ENCODE measurements at regions not wholly inside any gene's neighbourhood (a gene's known extent, or its start where the extent isn't known, plus 50 kb on each side); places are given as distances from the start of the nearest gene placed in this dataset.

GRCh38 chr2:221704442-221704841 is 132.3 kb upstream of the EPHA4 start:
- H3K4me3 ChIP-seq (ENCODE audit: low read depth, low read length) = no peak overlapping the region
- no peak for DNase-seq (ENCODE audit: low read depth)
- TF ChIP-seq MYC (IDR thresholded peaks at IDR 0.05; ENCODE audit: low read depth, low read length) (no peak), CTCF (IDR thresholded peaks at IDR 0.05; ENCODE audit: low read depth, low read length) (no peak), POLR2A (IDR thresholded peaks at IDR 0.05; ENCODE audit: extremely low read depth, insufficient read length) (no peak), MAX (IDR thresholded peaks at IDR 0.05; ENCODE audit: low read depth, low read length) (no peak)

- no peak for DNase-seq (ENCODE audit: low read depth)
- TF ChIP-seq MAX (IDR thresholded peaks at IDR 0.05; ENCODE audit: low read depth, low read length) (no peak), MYC (IDR thresholded peaks at IDR 0.05; ENCODE audit: low read depth, low read length) (no peak), CTCF (IDR thresholded peaks at IDR 0.05; ENCODE audit: low read depth, low read length) (no peak), POLR2A (IDR thresholded peaks at IDR 0.05; ENCODE audit: extremely low read depth, insufficient read length) (no peak)
- no peak overlapping the region for H3K4me3 ChIP-seq (ENCODE audit: low read depth, low read length)
Observed at GRCh38 chr2:221693365-221693764, 121.3 kb upstream of the EPHA4 start.

- DNase-seq (ENCODE audit: low read depth) = no peak
- no peak overlapping the region for H3K4me3 ChIP-seq (ENCODE audit: low read depth, low read length)
- TF ChIP-seq CTCF (IDR thresholded peaks at IDR 0.05; ENCODE audit: low read depth, low read length) (no peak), MYC (IDR thresholded peaks at IDR 0.05; ENCODE audit: low read depth, low read length) (no peak), POLR2A (IDR thresholded peaks at IDR 0.05; ENCODE audit: extremely low read depth, insufficient read length) (no peak), MAX (IDR thresholded peaks at IDR 0.05; ENCODE audit: low read depth, low read length) (no peak)
Observed at GRCh38 chr2:221691571-221691970, 119.5 kb upstream of the EPHA4 start.

- no peak for TF ChIP-seq CTCF (IDR thresholded peaks at IDR 0.05; ENCODE audit: low read depth, low read length)
- TF ChIP-seq MYC (IDR thresholded peaks at IDR 0.05; ENCODE audit: low read depth, low read length) = no peak
- no peak for TF ChIP-seq POLR2A (IDR thresholded peaks at IDR 0.05; ENCODE audit: extremely low read depth, insufficient read length)
- DNase-seq (ENCODE audit: low read depth) = no peak
- H3K4me3 ChIP-seq (ENCODE audit: low read depth, low read length) = no peak overlapping the region
Observed at GRCh38 chr2:221689140-221689539, 117.0 kb upstream of the EPHA4 start.

- H3K4me3 ChIP-seq (ENCODE audit: low read depth, low read length) = no peak overlapping the region
- DNase-seq (ENCODE audit: low read depth) = no peak
- TF ChIP-seq MYC (IDR thresholded peaks at IDR 0.05; ENCODE audit: low read depth, low read length) (no peak), POLR2A (IDR thresholded peaks at IDR 0.05; ENCODE audit: extremely low read depth, insufficient read length) (no peak), CTCF (IDR thresholded peaks at IDR 0.05; ENCODE audit: low read depth, low read length) (no peak), MAX (IDR thresholded peaks at IDR 0.05; ENCODE audit: low read depth, low read length) (no peak)
Observed at GRCh38 chr2:221680548-221680947, 108.4 kb upstream of the EPHA4 start.

GRCh38 chr2:221677688-221678087 is 105.6 kb upstream of the EPHA4 start:
- no peak for TF ChIP-seq MYC (IDR thresholded peaks at IDR 0.05; ENCODE audit: low read depth, low read length)
- no peak for TF ChIP-seq CTCF (IDR thresholded peaks at IDR 0.05; ENCODE audit: low read depth, low read length)
- no peak for TF ChIP-seq MAX (IDR thresholded peaks at IDR 0.05; ENCODE audit: low read depth, low read length)
- TF ChIP-seq POLR2A (IDR thresholded peaks at IDR 0.05; ENCODE audit: extremely low read depth, insufficient read length) = no peak
- no peak overlapping the region for H3K4me3 ChIP-seq (ENCODE audit: low read depth, low read length)
- no peak for DNase-seq (ENCODE audit: low read depth)
